GM19238 (cell line): ENCODE measurements at regions not wholly inside any gene's neighbourhood (a gene's known extent, or its start where the extent isn't known, plus 50 kb on each side); places are given as distances from the start of the nearest gene placed in this dataset.
"Not testable (repeated sequence)": the region's sequence is repeated elsewhere in the genome, so short reads cannot be mapped to it uniquely, and the experiment has no call there.

ENCODE experiments used
- DNase-seq: peaks from one replicate; pipeline ENCODE4 v3.0.0; 2011; ENCODE audit warnings: low spot score; ENCODE audit not compliant: insufficient read length

GRCh38 chr21:43289966-43290365 lies 121.2 kb downstream of the CRYAA start:
- DNase-seq: no peak

- no peak for DNase-seq
Observed at GRCh38 chr21:43289442-43289841, 120.6 kb downstream of the CRYAA start.

GRCh38 chr21:43287795-43288755 lies 119.3 kb downstream of the CRYAA start:
- DNase-seq: no peak

- DNase-seq: no peak
Observed at GRCh38 chr21:43287111-43287760, 118.4 kb downstream of the CRYAA start.

- no peak for DNase-seq
Observed at GRCh38 chr21:43286196-43286595, 117.4 kb downstream of the CRYAA start.

GRCh38 chr21:43284700-43285099 lies 115.9 kb downstream of the CRYAA start:
- no peak for DNase-seq

GRCh38 chr21:43284238-43284637 lies 115.4 kb downstream of the CRYAA start:
- DNase-seq: no peak

GRCh38 chr21:43283925-43284221 lies 115.1 kb downstream of the CRYAA start:
- DNase-seq: not testable (repeated sequence)

GRCh38 chr21:43283136-43283924 lies 114.5 kb downstream of the CRYAA start:
- no peak for DNase-seq

GRCh38 chr21:43282358-43283120 lies 113.7 kb downstream of the CRYAA start:
- DNase-seq: no peak

- no peak for DNase-seq
Observed at GRCh38 chr21:43281661-43282357, 113.0 kb downstream of the CRYAA start.

- DNase-seq: no peak
Observed at GRCh38 chr21:43280949-43281633, 112.3 kb downstream of the CRYAA start.

GRCh38 chr21:43279578-43279894 lies 110.7 kb downstream of the CRYAA start:
- DNase-seq: no peak

GRCh38 chr21:43278766-43279577 lies 110.2 kb downstream of the CRYAA start:
- DNase-seq: no peak

GRCh38 chr21:43278359-43278758 lies 109.6 kb downstream of the CRYAA start:
- no peak for DNase-seq

- no peak for DNase-seq
Observed at GRCh38 chr21:43277481-43278351, 108.9 kb downstream of the CRYAA start.

GRCh38 chr21:43276811-43277210 lies 108.0 kb downstream of the CRYAA start:
- DNase-seq: no peak

GRCh38 chr21:43275421-43276211 lies 106.8 kb downstream of the CRYAA start:
- no peak for DNase-seq
